ENCODE measurements at regions not wholly inside any gene's neighbourhood (a gene's known extent, or its start where the extent isn't known, plus 50 kb on each side); places are given as distances from the start of the nearest gene placed in this dataset.

GRCh38 chr6:84522135-84522549 is 242.3 kb downstream of the TBX18 start:
- no peak overlapping the region for H3K27ac Mint-ChIP-seq
- no peak for TF ChIP-seq CTCF (IDR thresholded peaks at IDR 0.05; ENCODE audit: unreplicated experiment)
- H3K4me3 Mint-ChIP-seq (ENCODE audit: low read depth), result no peak overlapping the region
- H3K27me3 Mint-ChIP-seq, result peaks cover 23% of the 10 kb centered on the region
- H3K4me1 Mint-ChIP-seq (ENCODE audit: low read depth), result peaks cover 73% of the 10 kb centered on the region
- no peaks in the 10 kb centered on the region for H3K9me3 Mint-ChIP-seq (ENCODE audit: low read depth)
- no peak for DNase-seq (ENCODE audit: low spot score, unreplicated experiment)
- H3K36me3 Mint-ChIP-seq (ENCODE audit: insufficient read depth), result no peaks in the 10 kb centered on the region

GRCh38 chr6:84521511-84521910 is 242.9 kb downstream of the TBX18 start:
- Mint-ChIP-seq H3K9me3 (ENCODE audit: low read depth) (no peaks in the 10 kb centered on the region), H3K4me1 (ENCODE audit: low read depth) (peaks cover 70% of the 10 kb centered on the region), H3K4me3 (ENCODE audit: low read depth) (no peak overlapping the region), H3K27ac (no peak overlapping the region), H3K27me3 (peaks cover 28% of the 10 kb centered on the region), H3K36me3 (ENCODE audit: insufficient read depth) (no peaks in the 10 kb centered on the region)
- no peak for DNase-seq (ENCODE audit: low spot score, unreplicated experiment)
- TF ChIP-seq CTCF (IDR thresholded peaks at IDR 0.05; ENCODE audit: unreplicated experiment), result no peak

GRCh38 chr6:84517741-84518530 is 246.5 kb downstream of the TBX18 start:
- Mint-ChIP-seq H3K9me3 (ENCODE audit: low read depth) (no peaks in the 10 kb centered on the region), H3K36me3 (ENCODE audit: insufficient read depth) (no peaks in the 10 kb centered on the region), H3K4me3 (ENCODE audit: low read depth) (no peak overlapping the region), H3K27ac (no peak overlapping the region), H3K27me3 (peaks cover 53% of the 10 kb centered on the region), H3K4me1 (ENCODE audit: low read depth) (peaks cover 44% of the 10 kb centered on the region)
- DNase-seq (ENCODE audit: low spot score, unreplicated experiment), result no peak
- no peak for TF ChIP-seq CTCF (IDR thresholded peaks at IDR 0.05; ENCODE audit: unreplicated experiment)

- Mint-ChIP-seq H3K27me3 (peaks cover 48% of the 10 kb centered on the region), H3K4me1 (ENCODE audit: low read depth) (peaks cover 33% of the 10 kb centered on the region), H3K36me3 (ENCODE audit: insufficient read depth) (no peaks in the 10 kb centered on the region), H3K27ac (no peak overlapping the region), H3K9me3 (ENCODE audit: low read depth) (no peaks in the 10 kb centered on the region), H3K4me3 (ENCODE audit: low read depth) (no peak overlapping the region)
- TF ChIP-seq CTCF (IDR thresholded peaks at IDR 0.05; ENCODE audit: unreplicated experiment), result no peak
- no peak for DNase-seq (ENCODE audit: low spot score, unreplicated experiment)
These were observed 248.2 kb downstream of the TBX18 start for GRCh38 chr6:84516154-84516553.

- no peak overlapping the region for H3K27ac Mint-ChIP-seq
- no peak for DNase-seq (ENCODE audit: low spot score, unreplicated experiment)
- no peaks in the 10 kb centered on the region for H3K9me3 Mint-ChIP-seq (ENCODE audit: low read depth)
- H3K4me1 Mint-ChIP-seq (ENCODE audit: low read depth), result peaks cover 24% of the 10 kb centered on the region
- peaks cover 51% of the 10 kb centered on the region for H3K27me3 Mint-ChIP-seq
- TF ChIP-seq CTCF (IDR thresholded peaks at IDR 0.05; ENCODE audit: unreplicated experiment), result no peak
- no peak overlapping the region for H3K4me3 Mint-ChIP-seq (ENCODE audit: low read depth)
- no peaks in the 10 kb centered on the region for H3K36me3 Mint-ChIP-seq (ENCODE audit: insufficient read depth)
These were observed 249.3 kb downstream of the TBX18 start for GRCh38 chr6:84515067-84515466.
